ENCODE measurements at regions not wholly inside any gene's neighbourhood (a gene's known extent, or its start where the extent isn't known, plus 50 kb on each side); places are given as distances from the start of the nearest gene placed in this dataset.

DNA sequence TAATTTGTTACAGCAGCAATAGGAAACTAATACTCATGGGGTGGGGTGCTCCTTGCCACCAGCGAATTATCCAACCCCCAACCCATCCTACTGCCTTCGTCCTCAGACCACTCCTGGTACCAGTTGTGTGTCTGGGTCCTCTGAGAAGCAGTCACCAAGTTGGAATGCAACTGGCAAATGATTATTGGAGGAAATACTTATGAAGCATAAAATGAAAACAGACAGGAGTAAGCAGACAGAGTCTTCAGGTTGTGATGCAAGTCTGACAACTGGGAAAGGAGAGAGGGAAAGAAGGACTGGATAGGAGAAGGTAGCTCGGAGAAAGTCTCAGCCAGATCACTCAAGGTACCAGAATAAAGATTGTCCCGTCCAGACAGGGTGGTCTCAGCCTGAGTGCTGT is 181.1 kb upstream of the ARID2 start:
- no peaks in the 10 kb centered on the region for H3K9me3 ChIP-seq
- no peak for ATAC-seq
- 79 to 80% methylated on average over 4 of the region's 4 CpGs for WGBS, 2 donors (ENCODE audit: low coverage in 1 of 2)
- H3K36me3 ChIP-seq = no peaks in the 10 kb centered on the region
- no peaks in the 10 kb centered on the region for H3K27me3 ChIP-seq
- no peak overlapping the region for H3K27ac ChIP-seq
- TF ChIP-seq POLR2AphosphoS5 (IDR thresholded peaks at IDR 0.05) = no peak
- no peak for TF ChIP-seq EP300 (IDR thresholded peaks at IDR 0.05)
- TF ChIP-seq, protein P1, sequence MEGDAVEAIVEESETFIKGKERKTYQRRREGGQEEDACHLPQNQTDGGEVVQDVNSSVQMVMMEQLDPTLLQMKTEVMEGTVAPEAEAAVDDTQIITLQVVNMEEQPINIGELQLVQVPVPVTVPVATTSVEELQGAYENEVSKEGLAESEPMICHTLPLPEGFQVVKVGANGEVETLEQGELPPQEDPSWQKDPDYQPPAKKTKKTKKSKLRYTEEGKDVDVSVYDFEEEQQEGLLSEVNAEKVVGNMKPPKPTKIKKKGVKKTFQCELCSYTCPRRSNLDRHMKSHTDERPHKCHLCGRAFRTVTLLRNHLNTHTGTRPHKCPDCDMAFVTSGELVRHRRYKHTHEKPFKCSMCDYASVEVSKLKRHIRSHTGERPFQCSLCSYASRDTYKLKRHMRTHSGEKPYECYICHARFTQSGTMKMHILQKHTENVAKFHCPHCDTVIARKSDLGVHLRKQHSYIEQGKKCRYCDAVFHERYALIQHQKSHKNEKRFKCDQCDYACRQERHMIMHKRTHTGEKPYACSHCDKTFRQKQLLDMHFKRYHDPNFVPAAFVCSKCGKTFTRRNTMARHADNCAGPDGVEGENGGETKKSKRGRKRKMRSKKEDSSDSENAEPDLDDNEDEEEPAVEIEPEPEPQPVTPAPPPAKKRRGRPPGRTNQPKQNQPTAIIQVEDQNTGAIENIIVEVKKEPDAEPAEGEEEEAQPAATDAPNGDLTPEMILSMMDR (IDR thresholded peaks at IDR 0.05) = no peak
- no peak for TF ChIP-seq POLR2A (IDR thresholded peaks at IDR 0.05)
- H3K4me1 ChIP-seq = peaks cover 0 to 4% (median 0%) of the 10 kb centered on the region in 3 donors
- no peak overlapping the region for H3K4me3 ChIP-seq

DNA sequence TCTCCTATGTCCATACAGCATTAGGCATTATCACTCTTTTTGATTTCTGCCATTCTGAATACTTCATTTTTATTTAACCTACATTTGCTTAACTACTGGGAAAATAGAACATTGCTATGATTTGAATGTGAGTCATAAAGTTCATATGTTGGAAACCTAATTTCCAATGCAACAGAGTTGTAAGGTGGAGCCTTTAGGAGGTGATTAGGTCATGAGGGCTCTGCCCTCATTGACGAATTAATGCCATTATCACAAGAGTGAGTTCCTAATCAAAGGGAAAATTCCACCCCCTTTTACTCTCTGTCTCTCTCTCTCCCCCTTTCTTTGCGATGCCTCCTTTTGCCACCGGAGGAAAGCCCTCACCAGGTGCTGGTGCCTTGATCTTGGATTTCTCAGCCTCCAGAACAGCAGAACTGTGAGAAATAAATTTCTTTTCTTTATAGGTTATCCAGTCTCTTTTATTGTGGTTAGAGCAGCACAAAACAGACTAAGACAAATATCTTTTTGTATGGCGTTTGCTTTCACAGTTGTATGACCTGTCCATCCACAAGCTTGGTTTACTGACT is 180.1 kb upstream of the ARID2 start:
- H3K36me3 ChIP-seq = no peaks in the 10 kb centered on the region
- TF ChIP-seq POLR2A (IDR thresholded peaks at IDR 0.05) (no peak), EP300 (IDR thresholded peaks at IDR 0.05) (no peak), POLR2AphosphoS5 (IDR thresholded peaks at IDR 0.05) (no peak)
- TF ChIP-seq, protein P1 (IDR thresholded peaks at IDR 0.05) = no peak
- WGBS, 2 donors (ENCODE audit: low coverage in 1 of 2) = 82 to 84% methylated on average over 4 of the region's 4 CpGs
- H3K27me3 ChIP-seq = no peaks in the 10 kb centered on the region
- H3K4me1 ChIP-seq = no peaks in the 10 kb centered on the region
- no peak for ATAC-seq
- no peaks in the 10 kb centered on the region for H3K9me3 ChIP-seq
- H3K27ac ChIP-seq = no peak overlapping the region
- H3K4me3 ChIP-seq = no peak overlapping the region

DNA sequence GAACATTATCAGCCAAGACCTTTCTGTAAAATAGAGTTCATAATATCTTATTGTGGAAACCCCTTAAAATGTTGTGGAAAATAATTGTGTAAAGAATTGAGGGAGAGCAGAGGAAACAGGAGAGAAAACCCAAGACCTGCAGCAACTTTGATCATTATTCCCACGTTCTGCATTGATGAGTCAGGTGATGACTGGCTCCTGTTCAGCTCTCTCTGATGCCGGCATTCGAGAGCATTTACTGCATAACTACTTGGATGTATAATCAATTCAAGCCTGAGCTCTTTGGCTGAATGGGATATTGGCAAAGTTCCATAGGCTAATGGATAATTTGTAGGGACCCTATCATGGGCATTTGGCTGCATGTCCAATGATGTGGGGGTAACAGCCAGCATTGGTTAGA is 176.3 kb upstream of the ARID2 start:
- H3K27me3 ChIP-seq = no peaks in the 10 kb centered on the region
- no peak for ATAC-seq
- H3K27ac ChIP-seq = no peak overlapping the region
- no peaks in the 10 kb centered on the region for H3K36me3 ChIP-seq
- WGBS, 2 donors (ENCODE audit: low coverage in 1 of 2) = 81 to 92% methylated on average over 3 of the region's 3 CpGs
- H3K9me3 ChIP-seq = no peaks in the 10 kb centered on the region
- H3K4me1 ChIP-seq = no peaks in the 10 kb centered on the region
- H3K4me3 ChIP-seq = no peak overlapping the region
- TF ChIP-seq POLR2A (IDR thresholded peaks at IDR 0.05) (no peak), EP300 (IDR thresholded peaks at IDR 0.05) (no peak)
- TF ChIP-seq, protein P1 (IDR thresholded peaks at IDR 0.05) = no peak

DNA sequence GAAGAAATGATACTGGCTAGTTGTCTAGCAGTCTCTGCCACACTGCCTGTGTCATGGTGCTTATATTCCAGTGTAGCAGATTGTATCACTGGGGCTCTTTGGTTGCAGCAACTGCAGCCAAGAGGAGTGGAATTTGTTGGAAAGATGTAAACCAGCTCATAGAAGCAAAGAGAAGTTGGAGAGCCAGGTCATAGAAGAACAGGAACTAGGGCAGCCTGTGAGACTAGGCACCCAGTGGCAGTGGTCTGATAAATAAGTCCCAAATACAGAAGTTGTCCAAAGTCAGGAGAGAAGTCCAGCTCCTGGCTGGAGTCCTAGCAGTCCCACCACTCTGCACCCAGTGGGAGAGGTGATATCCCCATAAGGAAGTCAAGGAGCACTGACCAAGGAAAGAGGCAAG is 172.5 kb upstream of the ARID2 start:
- H3K27me3 ChIP-seq = no peaks in the 10 kb centered on the region
- no peak overlapping the region for H3K4me3 ChIP-seq
- no peak for TF ChIP-seq POLR2A (IDR thresholded peaks at IDR 0.05)
- TF ChIP-seq, protein P1 (IDR thresholded peaks at IDR 0.05) = no peak
- TF ChIP-seq POLR2AphosphoS5 (IDR thresholded peaks at IDR 0.05) = no peak
- no peak for TF ChIP-seq EP300 (IDR thresholded peaks at IDR 0.05)
- no peaks in the 10 kb centered on the region for H3K4me1 ChIP-seq
- H3K27ac ChIP-seq = no peak overlapping the region
- H3K9me3 ChIP-seq = no peaks in the 10 kb centered on the region
- no peaks in the 10 kb centered on the region for H3K36me3 ChIP-seq
- no peak for ATAC-seq

DNA sequence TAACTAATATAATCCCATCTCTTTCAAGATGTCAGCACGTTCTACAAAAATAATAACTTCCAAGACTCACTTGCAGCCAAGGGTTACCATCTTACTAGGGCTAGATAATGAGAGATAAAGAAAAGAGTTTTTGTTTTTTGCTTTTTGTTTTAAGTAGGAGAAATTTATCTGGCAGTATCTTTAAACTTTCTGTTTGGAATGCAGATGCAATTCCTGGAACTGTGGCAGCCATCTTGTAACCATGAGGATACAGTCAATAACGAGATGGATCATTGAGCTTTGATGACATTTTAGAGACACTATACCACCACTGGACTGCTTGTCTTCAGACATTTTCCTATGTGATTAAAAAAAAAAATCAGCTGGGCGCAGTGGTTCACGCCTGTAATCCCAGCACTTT is 171.2 kb upstream of the ARID2 start:
- 83 to 85% methylated on average over 4 of the region's 4 CpGs for WGBS, 2 donors (ENCODE audit: low coverage in 1 of 2)

More for the DNA sequence above, 171.2 kb upstream of the ARID2 start:
- no peak overlapping the region for H3K27ac ChIP-seq
- TF ChIP-seq, protein P1 (IDR thresholded peaks at IDR 0.05) = no peak
- TF ChIP-seq POLR2A (IDR thresholded peaks at IDR 0.05) = no peak
- TF ChIP-seq EP300 (IDR thresholded peaks at IDR 0.05) = no peak
- no peak for TF ChIP-seq POLR2AphosphoS5 (IDR thresholded peaks at IDR 0.05)
- H3K4me3 ChIP-seq = no peak overlapping the region
- no peaks in the 10 kb centered on the region for H3K9me3 ChIP-seq
- no peaks in the 10 kb centered on the region for H3K36me3 ChIP-seq
- H3K4me1 ChIP-seq = no peaks in the 10 kb centered on the region
- no peaks in the 10 kb centered on the region for H3K27me3 ChIP-seq
- no peak for ATAC-seq

All from gastroesophageal sphincter (tissue), 4 donors.